ENCODE measurements at regions not wholly inside any gene's neighbourhood (a gene's known extent, or its start where the extent isn't known, plus 50 kb on each side); places are given as distances from the start of the nearest gene placed in this dataset.

DNA sequence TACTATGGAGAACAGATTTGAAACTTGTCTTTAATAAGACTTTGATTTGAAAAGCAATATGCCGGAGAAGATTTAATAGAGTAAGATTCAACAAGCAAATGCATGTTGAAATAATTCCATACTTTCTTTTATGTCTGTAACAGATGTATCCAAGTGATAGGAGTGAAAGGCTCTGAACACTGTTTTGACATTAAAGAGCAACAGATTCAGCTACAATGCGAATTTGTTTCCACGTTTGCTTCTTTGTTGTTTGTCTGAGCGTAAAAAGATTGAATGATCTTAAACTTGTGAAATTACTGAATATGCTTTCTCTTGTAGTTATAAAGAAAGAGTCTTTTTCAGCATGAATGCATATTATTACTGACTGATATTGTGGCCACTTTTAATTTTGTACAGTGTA lies 2612.9 kb downstream of the PCDH9 start:
- Histone ChIP-seq H3K36me3 (replicated peaks in 1 of 2; ENCODE audit: control insufficient read depth in 1 of 2, insufficient read depth in 2 of 2, low read length in 2 of 2) (no peaks in the 10 kb centered on the region), H3K4me2 (ENCODE audit: low read depth, low read length) (no peak overlapping the region), H2AFZ (ENCODE audit: low read length) (no peak overlapping the region), H3K79me2 (ENCODE audit: insufficient read depth, low read length) (no peaks in the 10 kb centered on the region), H3K9ac (ENCODE audit: insufficient read depth, low read depth, low read length) (no peak overlapping the region), H3K9me3 (ENCODE audit: low read length) (no peaks in the 10 kb centered on the region), H3K27me3 (ENCODE audit: control insufficient read depth in 1 of 2, insufficient read depth in 2 of 2, low read length in 2 of 2) (no peaks in the 10 kb centered on the region), H4K20me1 (ENCODE audit: insufficient read depth, low read length) (no peaks in the 10 kb centered on the region), H3K4me3 (replicated peaks in 1 of 3; ENCODE audit: insufficient read depth in 1 of 3, low read depth in 2 of 3, low read length in 3 of 3) (no peak overlapping the region), H3K27ac (ENCODE audit: extremely low read length, insufficient read depth, low read length) (no peak overlapping the region), H3K4me1 (ENCODE audit: insufficient read depth, low read length) (no peaks in the 10 kb centered on the region)
- ATAC-seq, result no peak
- no peak for FAIRE-seq
- in situ Hi-C loops (cut with HindIII; ENCODE audit: extremely low pct_ligation_motif_present, low pct_unique_long_range_greater_than_20kb) (no loop called here), intact Hi-C loops (cut with micrococcal nuclease; ENCODE audit: unreplicated experiment) (no loop called here)
- ChIA-PET POLR2A (no interaction called here), CTCF (ENCODE audit: low intra/inter-chr PET ratio, low total read pairs) (no interaction called here)
- no peak for DNase-seq (ENCODE audit: low spot score)
- WGBS (ENCODE audit: low lambda C conversion rate), result 34% methylated on average over 4 of the region's 4 CpGs
- TF ChIP-seq ZFY (CRISPR knock-in tag; IDR thresholded peaks at IDR 0.05) (no peak), PCBP1 (IDR thresholded peaks at IDR 0.05; ENCODE audit: borderline replicate concordance, low read depth, low read length) (no peak)
- no TSS peak for BruUV-seq (replicated peaks)

DNA sequence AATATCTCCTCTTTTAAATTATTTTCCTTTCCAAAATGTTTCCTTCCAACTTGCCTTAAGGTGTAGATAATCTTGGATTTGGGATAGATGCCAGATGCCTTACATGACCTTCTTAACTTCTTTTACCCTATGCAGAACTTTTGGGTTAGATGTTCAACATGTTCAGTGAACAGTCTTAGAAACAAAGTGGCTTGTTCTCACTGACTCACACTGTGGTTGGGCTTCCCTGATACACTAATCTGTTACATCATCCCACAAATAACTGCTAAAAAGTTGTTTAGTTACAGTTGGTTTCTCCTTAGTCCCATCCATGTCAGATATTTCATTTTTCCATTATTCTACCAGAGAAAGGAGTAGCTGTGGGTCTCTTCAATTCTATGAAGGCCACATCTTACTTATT lies 2638.2 kb downstream of the PCDH9 start:
- DNase-seq (ENCODE audit: low spot score) (no peak), FAIRE-seq (no peak), ATAC-seq (no peak)
- no peaks in the 10 kb centered on the region for H3K4me1 ChIP-seq (ENCODE audit: insufficient read depth, low read length)
- in situ Hi-C loops (cut with HindIII; ENCODE audit: extremely low pct_ligation_motif_present, low pct_unique_long_range_greater_than_20kb) (no loop called here), intact Hi-C loops (cut with micrococcal nuclease; ENCODE audit: unreplicated experiment) (no loop called here)
- no peak overlapping the region for H3K9ac ChIP-seq (ENCODE audit: insufficient read depth, low read depth, low read length)
- BruUV-seq (replicated peaks), result no TSS peak
- ChIA-PET CTCF (ENCODE audit: low intra/inter-chr PET ratio, low total read pairs) (no interaction called here), POLR2A (no interaction called here)
- no peaks in the 10 kb centered on the region for H3K36me3 ChIP-seq (replicated peaks in 1 of 2; ENCODE audit: control insufficient read depth in 1 of 2, insufficient read depth in 2 of 2, low read length in 2 of 2)
- H3K9me3 ChIP-seq (ENCODE audit: low read length), result no peaks in the 10 kb centered on the region; the same call in 1 of the 2 replicates
- H3K27ac ChIP-seq (ENCODE audit: extremely low read length, insufficient read depth, low read length), result no peak overlapping the region
- no peak overlapping the region for H2AFZ ChIP-seq (ENCODE audit: low read length)
- H3K4me2 ChIP-seq (ENCODE audit: low read depth, low read length), result no peak overlapping the region
- TF ChIP-seq ZNF550 (CRISPR knock-in tag; IDR thresholded peaks at IDR 0.05; ENCODE audit: borderline replicate concordance) (no peak), SSRP1 (CRISPR knock-in tag; IDR thresholded peaks at IDR 0.05) (no peak), XRCC5 (optimal IDR thresholded peaks at IDR 0.05; ENCODE audit: low read length) (no peak), ZSCAN22 (CRISPR knock-in tag; IDR thresholded peaks at IDR 0.05) (no peak), MYC (CRISPR knock-in tag; IDR thresholded peaks at IDR 0.05; ENCODE audit: borderline replicate concordance) (no peak), CHCHD3 (CRISPR knock-in tag; IDR thresholded peaks at IDR 0.05) (no peak), CEBPZ (IDR thresholded peaks at IDR 0.05; ENCODE audit: low read length) (no peak)
- no peak overlapping the region for H3K4me3 ChIP-seq (replicated peaks in 1 of 3; ENCODE audit: insufficient read depth in 1 of 3, low read depth in 2 of 3, low read length in 3 of 3)
- no peaks in the 10 kb centered on the region for H4K20me1 ChIP-seq (ENCODE audit: insufficient read depth, low read length)
- no peaks in the 10 kb centered on the region for H3K27me3 ChIP-seq (ENCODE audit: control insufficient read depth in 1 of 2, insufficient read depth in 2 of 2, low read length in 2 of 2)
- H3K79me2 ChIP-seq (ENCODE audit: insufficient read depth, low read length), result no peaks in the 10 kb centered on the region
